Large intestine (tissue), 3 donors: ENCODE measurements at regions not wholly inside any gene's neighbourhood (a gene's known extent, or its start where the extent isn't known, plus 50 kb on each side); places are given as distances from the start of the nearest gene placed in this dataset.
A peak's percentile ranks its signal among the peaks of the same experiment; 100 is the strongest.

Source experiments
- DNase-seq, 2 donors: peaks; one replicate each; pipeline versions ENCODE4 v3.0.0 to v3.0.0-alpha.2; 2013
- H3K27ac ChIP-seq: one replicate; pipeline ENCODE4 v1.5.1; 2013; ENCODE audit warnings: low read length
- H3K27me3 ChIP-seq: 2 replicates; pipeline ENCODE4 v1.6.1; 2013; ENCODE audit warnings: low read length; ENCODE audit not compliant: control insufficient read depth, insufficient read depth
- H3K36me3 ChIP-seq: 2 replicates; pipeline ENCODE4 v1.6.1; 2013; ENCODE audit warnings: low read length; ENCODE audit not compliant: control insufficient read depth, insufficient read depth
- H3K4me1 ChIP-seq: one replicate; pipeline ENCODE4 v1.6.1; 2013; ENCODE audit warnings: low read length; ENCODE audit not compliant: control insufficient read depth, insufficient read depth
- H3K4me3 ChIP-seq: one replicate; pipeline ENCODE4 v1.5.1; 2013; ENCODE audit warnings: low read length
- H3K9me3 ChIP-seq: one replicate; pipeline ENCODE4 v1.6.1; 2013; ENCODE audit warnings: mild to moderate bottlenecking, low read depth, low read length, moderate library complexity; ENCODE audit not compliant: control insufficient read depth
- WGBS: methylation state at CpG from one replicate; pipeline ENCODE4 v1.1.5; 2013; ENCODE audit warnings: low lambda C conversion rate; ENCODE audit not compliant: insufficient coverage; 5-methylcytosine and 5-hydroxymethylcytosine counted together

- no peaks in the 10 kb centered on the region for H3K4me1 ChIP-seq
- H3K27ac ChIP-seq = no peak overlapping the region
- H3K36me3 ChIP-seq = no peaks in the 10 kb centered on the region
- WGBS = no CpG with 5 or more reads among the region's 1 CpG
- H3K9me3 ChIP-seq = no peaks in the 10 kb centered on the region
- H3K27me3 ChIP-seq = no peaks in the 10 kb centered on the region
- no peak for DNase-seq
- H3K4me3 ChIP-seq = no peak overlapping the region
Measured at GRCh38 chr21:41098076-41098475, 69.9 kb upstream of the BACE2 start.

DNA sequence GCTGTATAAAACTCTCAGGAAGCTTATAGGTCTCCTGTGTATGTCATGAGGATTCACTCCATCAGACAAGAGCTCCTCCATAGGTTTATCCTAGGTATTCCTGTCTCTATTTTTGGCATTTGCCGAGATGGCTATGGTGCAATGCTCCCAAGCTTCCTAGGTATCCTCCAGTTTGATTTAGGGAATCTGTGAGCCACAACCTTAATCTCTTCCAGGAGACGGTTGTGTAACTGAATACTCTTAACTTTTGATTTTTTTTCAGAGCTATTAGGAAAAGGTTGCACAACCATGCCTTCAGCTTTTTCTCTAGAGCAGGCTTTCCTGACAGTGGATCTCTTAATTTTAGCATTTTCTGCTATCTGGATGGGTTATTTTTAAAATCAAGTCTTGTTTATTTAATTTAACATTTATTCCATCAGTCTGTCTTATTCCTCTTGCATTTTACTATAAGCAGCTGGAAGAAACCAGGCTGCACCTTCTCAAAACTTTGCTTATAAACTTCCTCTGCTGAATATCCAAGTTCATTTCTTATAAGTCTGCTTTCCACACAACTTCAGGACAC, 69.4 kb upstream of the BACE2 start:
- Histone ChIP-seq H3K4me3 (no peak overlapping the region), H3K9me3 (no peaks in the 10 kb centered on the region), H3K36me3 (no peaks in the 10 kb centered on the region), H3K27ac (no peak overlapping the region), H3K4me1 (no peaks in the 10 kb centered on the region), H3K27me3 (no peaks in the 10 kb centered on the region)
- no peak for DNase-seq
- 71% methylated on average over 1 of the region's 2 CpGs for WGBS

DNA sequence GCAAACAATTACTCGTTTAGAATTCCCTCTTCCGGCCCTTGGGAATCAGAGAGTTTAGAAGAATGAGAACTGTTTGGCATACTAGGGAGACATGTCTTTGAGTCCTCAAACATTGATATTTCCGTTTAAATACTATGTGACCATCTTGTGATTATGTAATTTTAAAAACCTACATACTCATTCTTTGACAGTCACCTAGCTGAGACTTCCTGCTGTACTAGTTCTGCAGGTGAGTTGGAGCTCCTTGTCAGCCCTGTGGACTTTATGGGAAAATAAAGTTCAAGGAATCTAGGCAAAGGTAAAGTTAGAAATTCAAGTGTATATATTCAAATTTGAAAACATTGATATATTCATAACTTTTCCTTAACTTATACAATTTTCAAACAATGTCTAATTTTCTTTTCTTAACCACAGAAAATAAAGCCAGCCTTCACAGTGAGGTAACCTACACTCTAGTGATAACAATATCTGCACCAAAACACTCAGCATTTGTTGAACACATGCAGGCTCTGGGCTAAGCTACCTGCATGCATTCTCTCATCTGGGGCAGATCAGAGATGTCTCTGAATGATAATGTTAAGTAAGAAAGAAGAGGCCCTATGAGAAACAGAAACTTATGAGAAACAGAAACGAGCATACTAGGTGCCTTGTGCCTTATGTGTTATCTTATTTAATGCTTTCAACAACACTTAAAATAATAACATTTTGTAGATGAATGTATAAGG, 67.0 kb upstream of the BACE2 start:
- no peaks in the 10 kb centered on the region for H3K36me3 ChIP-seq
- H3K4me3 ChIP-seq = no peak overlapping the region
- peaks cover 3% of the 10 kb centered on the region for H3K27me3 ChIP-seq
- no peak for DNase-seq
- no peaks in the 10 kb centered on the region for H3K4me1 ChIP-seq
- H3K9me3 ChIP-seq = no peaks in the 10 kb centered on the region
- 93% methylated on average over 3 of the region's 4 CpGs for WGBS
- H3K27ac ChIP-seq = no peak overlapping the region

DNA sequence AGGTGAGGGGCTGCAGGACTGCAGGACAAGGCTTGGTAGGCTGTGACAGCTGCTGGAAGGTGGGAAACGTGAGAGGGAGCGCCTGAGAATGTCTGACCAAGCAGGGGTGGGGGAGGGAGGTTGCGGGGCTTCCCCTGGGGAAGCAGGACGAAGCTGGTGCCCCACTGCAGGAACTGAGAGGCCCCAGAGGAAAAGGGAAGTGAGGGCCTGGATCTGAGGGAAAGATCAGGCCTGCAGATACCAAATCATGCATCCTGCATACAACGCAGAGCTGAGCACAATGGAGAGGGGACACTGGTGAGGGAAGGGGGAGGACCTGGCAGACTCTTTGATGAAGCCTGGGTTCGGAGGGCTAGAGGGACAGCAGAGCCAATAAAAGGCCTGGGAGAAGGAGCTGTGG, 65.7 kb upstream of the BACE2 start:
- WGBS = no CpG with 5 or more reads among the region's 6 CpGs
- Histone ChIP-seq H3K27ac (no peak overlapping the region), H3K4me1 (no peaks in the 10 kb centered on the region), H3K36me3 (no peaks in the 10 kb centered on the region), H3K4me3 (no peak overlapping the region), H3K27me3 (peaks cover 3% of the 10 kb centered on the region), H3K9me3 (no peaks in the 10 kb centered on the region)
- DNase-seq = no peak

DNA sequence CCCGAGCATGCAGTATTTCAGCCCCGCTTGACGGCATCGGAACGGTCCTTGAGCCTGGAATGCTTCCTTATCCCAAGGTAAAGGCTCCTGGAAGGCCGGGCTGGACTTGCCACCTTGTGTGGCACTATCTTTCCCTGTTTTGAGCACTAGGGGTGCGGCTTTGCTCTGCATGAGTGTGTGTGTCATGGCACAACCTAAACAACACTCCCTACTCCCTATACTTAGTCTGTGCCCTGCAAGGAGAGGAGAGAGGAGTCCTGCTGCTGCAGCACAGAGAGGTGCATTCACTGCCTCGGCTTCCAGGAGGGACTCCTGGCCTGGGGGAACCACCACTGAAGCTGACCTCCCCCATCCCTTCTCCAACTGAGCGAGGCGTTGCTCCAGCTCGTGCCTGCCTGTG, 60.4 kb upstream of the BACE2 start:
- DNase-seq = no peak
- Histone ChIP-seq H3K36me3 (no peaks in the 10 kb centered on the region), H3K27me3 (peaks cover 3% of the 10 kb centered on the region), H3K27ac (no peak overlapping the region), H3K4me1 (peaks cover under 1% of the 10 kb centered on the region), H3K9me3 (no peaks in the 10 kb centered on the region), H3K4me3 (no peak overlapping the region)
- WGBS = no CpG with 5 or more reads among the region's 11 CpGs

DNA sequence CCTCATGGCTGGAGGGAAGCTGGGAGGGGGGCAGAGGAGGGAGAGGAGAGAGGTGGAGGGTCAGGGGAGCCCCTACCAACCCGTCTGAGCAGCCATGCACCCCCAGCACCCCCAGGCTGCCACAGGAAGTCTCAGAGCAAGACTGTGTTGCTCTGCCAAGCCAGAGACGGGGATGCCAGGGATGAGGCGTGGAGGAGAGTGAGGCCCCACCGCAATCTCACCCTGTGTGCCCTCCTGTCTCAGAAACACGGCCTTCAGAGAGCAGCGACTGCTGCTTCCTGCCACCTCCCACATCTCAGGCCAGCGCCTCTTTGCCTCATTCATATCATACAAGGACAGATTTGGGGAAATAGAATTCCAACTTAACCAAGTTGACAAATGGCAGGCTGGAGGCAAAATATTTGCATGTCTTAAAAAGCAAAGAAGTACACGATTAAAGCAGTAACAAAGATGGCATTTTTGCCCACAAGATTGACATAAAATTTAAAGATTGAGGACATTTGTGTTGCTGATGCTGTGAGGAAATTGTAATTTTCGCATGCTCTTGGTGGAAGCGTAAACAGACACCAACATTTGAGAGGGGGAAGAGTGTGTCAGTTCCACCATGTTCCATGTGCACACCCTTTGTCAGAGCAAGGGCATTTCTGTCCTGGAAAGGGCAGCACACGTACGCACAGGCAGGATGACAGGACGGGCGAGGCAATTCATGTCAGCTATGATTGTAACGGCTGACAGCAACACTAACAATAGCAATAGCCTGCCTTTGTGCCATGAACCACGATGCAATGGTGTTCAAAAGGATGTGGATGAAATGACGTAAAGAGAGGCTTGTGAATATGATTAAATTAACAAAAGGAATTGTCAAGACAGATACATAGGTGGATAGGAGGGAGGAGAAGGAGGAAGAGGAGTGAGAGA, 59.0 kb upstream of the BACE2 start:
- peaks cover 3% of the 10 kb centered on the region for H3K4me1 ChIP-seq
- no peak overlapping the region for H3K27ac ChIP-seq
- H3K36me3 ChIP-seq = no peaks in the 10 kb centered on the region
- no peak for DNase-seq
- no peaks in the 10 kb centered on the region for H3K9me3 ChIP-seq
- H3K4me3 ChIP-seq = no peak overlapping the region
- 69% methylated on average over 3 of the region's 17 CpGs for WGBS
- H3K27me3 ChIP-seq = peaks cover 3% of the 10 kb centered on the region

GRCh38 chr21:41110161-41110560, 57.8 kb upstream of the BACE2 start:
- Histone ChIP-seq H3K27me3 (peaks cover 3% of the 10 kb centered on the region), H3K27ac (no peak overlapping the region), H3K4me1 (peaks cover 3% of the 10 kb centered on the region), H3K4me3 (no peak overlapping the region), H3K36me3 (no peaks in the 10 kb centered on the region), H3K9me3 (no peaks in the 10 kb centered on the region)
- no CpG with 5 or more reads among the region's 8 CpGs for WGBS
- no peak for DNase-seq

DNA sequence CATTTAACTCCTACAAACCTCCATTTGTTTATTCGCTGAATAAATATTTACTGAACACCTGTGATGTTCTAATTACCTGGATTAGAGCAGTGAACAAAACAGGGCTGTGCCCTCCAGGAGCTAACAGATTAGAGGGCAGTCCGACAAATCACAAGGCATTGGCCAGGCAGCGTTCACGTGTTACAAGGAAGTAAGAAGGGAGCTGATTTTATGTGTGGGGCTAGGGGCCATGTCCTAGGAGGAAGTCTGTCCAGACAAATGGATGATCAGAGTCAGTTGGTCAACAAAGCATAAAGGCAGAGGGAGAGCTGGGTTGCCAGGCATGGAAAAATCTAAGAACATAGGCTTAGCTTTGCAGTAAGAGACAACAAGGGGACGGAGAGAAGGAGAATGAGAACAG, 57.3 kb upstream of the BACE2 start:
- peaks cover 3% of the 10 kb centered on the region for H3K4me1 ChIP-seq
- H3K36me3 ChIP-seq = no peaks in the 10 kb centered on the region
- WGBS = 80% methylated on average over 1 of the region's 5 CpGs
- no peak for DNase-seq
- no peak overlapping the region for H3K4me3 ChIP-seq
- no peaks in the 10 kb centered on the region for H3K9me3 ChIP-seq
- peaks cover 3% of the 10 kb centered on the region for H3K27me3 ChIP-seq
- H3K27ac ChIP-seq = no peak overlapping the region

- WGBS = 83% methylated on average over 1 of the region's 11 CpGs
Measured at GRCh38 chr21:41111681-41112080, 56.3 kb upstream of the BACE2 start.

GRCh38 chr21:41112740-41113692, 54.9 kb upstream of the BACE2 start:
- H3K4me1 ChIP-seq = peaks cover 3% of the 10 kb centered on the region
- no peaks in the 10 kb centered on the region for H3K27me3 ChIP-seq
- DNase-seq = peak; percentile 42 to 75
- no peak overlapping the region for H3K27ac ChIP-seq
- no peaks in the 10 kb centered on the region for H3K36me3 ChIP-seq
- WGBS = 10% methylated on average over 2 of the region's 14 CpGs
- peak overlapping the region; percentile 24 for H3K4me3 ChIP-seq
- H3K9me3 ChIP-seq = no peaks in the 10 kb centered on the region

More at GRCh38 chr21:41111681-41112080, 56.3 kb upstream of the BACE2 start:
- Histone ChIP-seq H3K9me3 (no peaks in the 10 kb centered on the region), H3K4me1 (peaks cover 3% of the 10 kb centered on the region), H3K27ac (no peak overlapping the region), H3K27me3 (no peaks in the 10 kb centered on the region), H3K4me3 (no peak overlapping the region), H3K36me3 (no peaks in the 10 kb centered on the region)
- no peak for DNase-seq
